Esophagus muscularis mucosa (tissue), 4 donors: ENCODE measurements at regions not wholly inside any gene's neighbourhood (a gene's known extent, or its start where the extent isn't known, plus 50 kb on each side); places are given as distances from the start of the nearest gene placed in this dataset.
A peak's percentile ranks its signal among the peaks of the same experiment; 100 is the strongest.
"Not testable (repeated sequence)": the region's sequence is repeated elsewhere in the genome, so short reads cannot be mapped to it uniquely, and the experiment has no call there.

Source experiments
- DNase-seq: peaks from one replicate; pipeline ENCODE4 v3.0.0-alpha.2; 2017; ENCODE audit errors: extremely low spot score
- H3K27ac ChIP-seq, 4 donors: fragments of 200-600 bp; sonication (generic); replicated peaks in 1 of 4; 1 replicate in 3 of 4; 2 replicates in 1 of 4; pipeline ENCODE4 v1.5.1; 2016 to 2019; ENCODE audit warnings: mild to moderate bottlenecking in 1 of 4
- H3K27me3 ChIP-seq, 4 donors: fragments of 200-600 bp; sonication (generic); one replicate each; pipeline versions ENCODE4 v1.5.1 to v1.6.0; 2016 to 2019
- H3K36me3 ChIP-seq, 4 donors: fragments of 200-600 bp; sonication (generic); one replicate each; pipeline ENCODE4 v1.5.1; 2016 to 2019
- H3K4me1 ChIP-seq, 4 donors: fragments of 200-600 bp; sonication (generic); one replicate each; pipeline ENCODE4 v1.5.1; 2016 to 2019
- H3K4me3 ChIP-seq, 4 donors: fragments of 200-600 bp; sonication (generic); 1 replicate in 2 of 4; 2 replicates in 2 of 4; pipeline ENCODE4 v1.5.1; 2016 to 2019; ENCODE audit warnings: mild to moderate bottlenecking in 4 of 4, moderate library complexity in 1 of 4
- H3K9me3 ChIP-seq, 4 donors: fragments of 200-600 bp; sonication (generic); 1 replicate in 3 of 4; 2 replicates in 1 of 4; pipeline ENCODE4 v1.5.1; 2016 to 2019
- CTCF ChIP-seq, 3 experiments: fragments of 200-600 bp in 2 of 3; fragments of 450-650 bp in 1 of 3; sonication (generic) in 2 of 3; IDR thresholded peaks; one replicate each; pipeline ENCODE4 v1.5.1; 2017 to 2019; ENCODE audit warnings: antibody characterized with exemption in 3 of 3, mild to moderate bottlenecking in 2 of 3, moderate library complexity in 1 of 3
- EP300 ChIP-seq: sonication (generic); formaldehyde crosslinking; IDR thresholded peaks from one replicate; pipeline ENCODE4 v1.6.1; 2017; ENCODE audit warnings: antibody characterized with exemption
- POLR2A ChIP-seq: fragments of 450-650 bp; IDR thresholded peaks from one replicate; pipeline ENCODE4 v1.6.1; 2017; ENCODE audit warnings: antibody characterized with exemption, moderate library complexity, mild to moderate bottlenecking, low read depth
- POLR2AphosphoS5 ChIP-seq, 2 donors: sonication (generic); formaldehyde crosslinking; IDR thresholded peaks; one replicate each; pipeline ENCODE4 v1.6.1; 2017; ENCODE audit warnings: antibody characterized with exemption in 2 of 2
- WGBS: methylation state at CpG from one replicate; pipeline ENCODE4 v1.1.5; 2018; 5-methylcytosine and 5-hydroxymethylcytosine counted together
- intact Hi-C: fragments of 100-400 bp; cut with DNase I; formaldehyde crosslinking; loops from one replicate; pipeline ENCODE4 v1.15.1; 2023

- TF ChIP-seq EP300 (no peak), POLR2AphosphoS5 (IDR thresholded peaks at IDR 0.05) (no peak), CTCF (IDR thresholded peaks at IDR 0.05) (no peak), POLR2A (no peak)
- 56% methylated on average over 5 of the region's 5 CpGs for WGBS
- intact Hi-C loops: no loop called here
These were observed 328.2 kb downstream of the FAM181B start for GRCh38 chr11:82405421-82405820.

GRCh38 chr11:82404981-82405380, 328.7 kb downstream of the FAM181B start:
- no peaks in the 10 kb centered on the region for H3K27me3 ChIP-seq
- 86% methylated on average over 5 of the region's 5 CpGs for WGBS
- no peaks in the 10 kb centered on the region for H3K9me3 ChIP-seq
- intact Hi-C loops: no loop called here
- no peak for DNase-seq
- H3K4me1 ChIP-seq: no peaks in the 10 kb centered on the region
- H3K27ac ChIP-seq: no peak overlapping the region
- H3K4me3 ChIP-seq: no peak overlapping the region
- TF ChIP-seq CTCF (IDR thresholded peaks at IDR 0.05) (no peak), EP300 (no peak), POLR2AphosphoS5 (IDR thresholded peaks at IDR 0.05) (no peak), POLR2A (no peak)
- H3K36me3 ChIP-seq: no peaks in the 10 kb centered on the region

More at GRCh38 chr11:82405421-82405820, 328.2 kb downstream of the FAM181B start:
- no peak overlapping the region for H3K27ac ChIP-seq
- H3K36me3 ChIP-seq: no peaks in the 10 kb centered on the region
- no peak for DNase-seq
- H3K9me3 ChIP-seq: no peaks in the 10 kb centered on the region
- H3K4me3 ChIP-seq: no peak overlapping the region
- no peaks in the 10 kb centered on the region for H3K4me1 ChIP-seq
- H3K27me3 ChIP-seq: no peaks in the 10 kb centered on the region

GRCh38 chr11:82403640-82404305, 329.9 kb downstream of the FAM181B start:
- Histone ChIP-seq H3K4me1 (no peaks in the 10 kb centered on the region), H3K4me3 (no peak overlapping the region), H3K36me3 (no peaks in the 10 kb centered on the region), H3K27ac (no peak overlapping the region), H3K27me3 (no peaks in the 10 kb centered on the region), H3K9me3 (no peaks in the 10 kb centered on the region)
- no peak for DNase-seq
- 97% methylated on average over 7 of the region's 49 CpGs for WGBS
- intact Hi-C loops: no loop called here
- TF ChIP-seq CTCF (IDR thresholded peaks at IDR 0.05): no peak
- no peak for TF ChIP-seq POLR2A
- TF ChIP-seq POLR2AphosphoS5 (IDR thresholded peaks at IDR 0.05): no peak
- TF ChIP-seq EP300: no peak

GRCh38 chr11:82398300-82398815, 335.3 kb downstream of the FAM181B start:
- no peak for DNase-seq
- WGBS: 71% methylated on average over 4 of the region's 4 CpGs
- H3K4me1 ChIP-seq: peaks cover 0 to 3% (median 0%) of the 10 kb centered on the region in 4 donors
- peaks cover 0 to 5% (median 0%) of the 10 kb centered on the region in 4 donors for H3K9me3 ChIP-seq
- no peak overlapping the region for H3K27ac ChIP-seq
- intact Hi-C loops: no loop called here
- no peaks in the 10 kb centered on the region for H3K27me3 ChIP-seq
- no peaks in the 10 kb centered on the region for H3K36me3 ChIP-seq
- no peak overlapping the region for H3K4me3 ChIP-seq
- no peak for TF ChIP-seq CTCF (IDR thresholded peaks at IDR 0.05)
- peak in 1 of 2 donors; percentile 8 for TF ChIP-seq POLR2AphosphoS5 (IDR thresholded peaks at IDR 0.05)
- no peak for TF ChIP-seq POLR2A
- TF ChIP-seq EP300: no peak

GRCh38 chr11:82396639-82397038, 337.0 kb downstream of the FAM181B start:
- H3K27me3 ChIP-seq, intact Hi-C loops, H3K36me3 ChIP-seq, H3K4me1 ChIP-seq, H3K4me3 ChIP-seq, H3K27ac ChIP-seq, DNase-seq: not testable (repeated sequence)
- H3K9me3 ChIP-seq: peaks cover 0 to 12% (median 2%) of the 10 kb centered on the region in 4 donors
- 83% methylated on average over 5 of the region's 5 CpGs for WGBS
